HG03439 (cell line): ENCODE measurements at regions not wholly inside any gene's neighbourhood (a gene's known extent, or its start where the extent isn't known, plus 50 kb on each side); places are given as distances from the start of the nearest gene placed in this dataset.

Experiments
- ATAC-seq: cut with Tn5 transposase; IDR thresholded peaks from one replicate; pipeline ENCODE4 v1.9.1; 2021; ENCODE audit warnings: mild to moderate bottlenecking, moderate library complexity; ENCODE audit not compliant: unreplicated experiment

- ATAC-seq = no peak
Observed at GRCh38 chr21:35672313-35672712, 388.0 kb downstream of the SETD4 start.

- ATAC-seq = no peak
Observed at GRCh38 chr21:35664683-35665082, 395.6 kb downstream of the SETD4 start.

- no peak for ATAC-seq
Observed at GRCh38 chr21:35663856-35664606, 396.3 kb downstream of the SETD4 start.

GRCh38 chr21:35658242-35658641 is 402.1 kb downstream of the SETD4 start:
- no peak for ATAC-seq

- ATAC-seq = no peak
Observed at GRCh38 chr21:35652872-35653271, 407.5 kb downstream of the SETD4 start.

DNA sequence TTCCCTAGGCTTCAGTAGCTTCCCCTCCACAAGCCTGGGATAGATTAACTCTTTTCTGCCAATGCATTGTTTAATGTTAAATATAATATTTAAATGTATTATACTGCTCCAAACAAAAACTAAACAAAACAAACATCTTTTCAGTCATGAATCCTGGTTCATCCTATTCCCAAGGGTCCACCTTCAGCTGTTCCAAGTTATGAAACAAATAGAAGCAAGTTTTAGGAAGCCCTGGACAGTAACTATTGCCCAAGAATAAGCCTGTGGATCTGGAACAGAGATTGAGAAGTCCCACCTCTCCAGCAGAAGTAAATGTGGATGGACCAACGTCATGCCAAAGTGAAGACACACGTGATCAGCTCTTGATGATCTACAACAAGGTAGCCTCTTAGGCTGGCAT is 408.1 kb downstream of the SETD4 start:
- ATAC-seq = no peak

- no peak for ATAC-seq
Observed at GRCh38 chr21:35651196-35651595, 409.1 kb downstream of the SETD4 start.

- ATAC-seq = no peak
Observed at GRCh38 chr21:35649186-35649585, 411.1 kb downstream of the SETD4 start.

DNA sequence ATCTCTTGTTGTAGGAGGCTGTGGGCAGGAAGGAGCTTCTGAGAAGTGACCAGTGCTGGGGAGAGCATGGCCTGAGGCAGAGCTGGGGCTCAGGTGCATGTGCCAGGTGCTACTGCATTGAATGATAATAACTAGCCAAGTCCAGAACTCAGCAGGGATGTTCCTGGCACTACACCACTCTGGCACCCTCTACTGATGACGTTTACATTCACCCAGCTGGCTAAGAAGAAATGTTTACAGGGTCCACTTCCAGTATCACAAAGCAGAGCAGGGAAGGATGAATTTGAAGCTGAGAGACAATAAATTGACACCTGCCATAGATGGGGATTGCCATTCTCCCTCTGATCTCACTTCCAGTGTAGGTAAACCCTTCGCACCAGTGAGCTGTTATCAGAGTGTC is 411.8 kb downstream of the SETD4 start:
- ATAC-seq = no peak

- no peak for ATAC-seq
Observed at GRCh38 chr21:35646606-35647005, 413.7 kb downstream of the SETD4 start.

DNA sequence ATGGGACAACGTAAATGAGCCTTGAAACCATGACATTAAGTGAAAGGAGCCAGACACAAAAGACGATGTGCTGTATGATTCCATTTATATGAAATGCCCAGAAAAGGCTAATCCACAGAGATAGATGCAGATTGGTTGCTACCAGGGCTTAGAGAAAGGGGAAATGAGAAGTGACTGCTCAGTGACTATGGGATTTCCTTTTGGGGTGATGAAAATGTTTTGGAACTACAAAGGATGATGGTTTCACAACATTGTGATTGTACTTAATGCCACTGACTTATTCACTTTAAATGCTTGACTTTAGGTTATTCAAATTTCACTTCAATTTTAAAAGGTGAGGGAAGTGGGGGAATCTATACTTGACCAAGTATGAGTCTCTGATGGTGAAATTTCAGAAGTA is 414.3 kb downstream of the SETD4 start:
- no peak for ATAC-seq

- no peak for ATAC-seq
Observed at GRCh38 chr21:35644523-35644922, 415.8 kb downstream of the SETD4 start.

DNA sequence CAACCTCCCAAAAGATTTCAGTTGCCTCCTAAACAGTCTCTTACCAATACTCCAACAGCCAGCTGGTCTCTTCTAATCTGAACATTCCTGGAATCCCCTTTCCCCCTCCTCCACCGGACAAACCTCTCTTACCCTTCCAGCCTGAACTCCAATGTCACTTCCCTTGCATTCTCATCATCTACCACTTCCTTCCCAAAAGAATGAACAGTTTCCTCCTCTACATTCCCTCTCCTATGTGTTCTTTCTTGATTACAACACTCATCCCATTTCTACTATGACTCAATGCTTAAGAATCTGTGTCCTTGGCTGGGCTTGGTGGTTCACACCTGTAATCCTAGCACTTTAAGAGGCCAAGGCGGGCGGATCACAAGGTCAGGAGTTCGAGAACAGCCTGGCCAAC is 417.1 kb downstream of the SETD4 start:
- no peak for ATAC-seq

- ATAC-seq = no peak
Observed at GRCh38 chr21:35641271-35642016, 418.9 kb downstream of the SETD4 start.

DNA sequence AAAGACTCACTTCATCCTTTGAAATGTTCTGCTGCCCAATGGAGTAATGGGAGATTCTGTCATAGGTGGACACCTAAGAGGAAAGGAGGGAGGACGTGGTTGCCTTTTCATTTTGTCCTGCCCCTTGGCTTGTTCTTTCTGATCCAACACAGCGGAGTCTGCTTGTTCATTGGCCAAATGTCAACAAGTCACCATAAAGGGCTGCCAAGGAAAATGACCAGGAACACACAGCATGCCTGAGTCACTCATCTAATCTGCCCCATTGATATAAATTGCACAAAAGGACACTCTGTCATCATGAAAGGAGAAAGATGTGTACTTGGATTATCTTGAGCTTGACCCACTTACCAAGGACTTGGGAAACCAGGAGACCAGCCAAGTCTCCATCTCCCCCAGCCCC is 422.9 kb downstream of the SETD4 start:
- no peak for ATAC-seq

DNA sequence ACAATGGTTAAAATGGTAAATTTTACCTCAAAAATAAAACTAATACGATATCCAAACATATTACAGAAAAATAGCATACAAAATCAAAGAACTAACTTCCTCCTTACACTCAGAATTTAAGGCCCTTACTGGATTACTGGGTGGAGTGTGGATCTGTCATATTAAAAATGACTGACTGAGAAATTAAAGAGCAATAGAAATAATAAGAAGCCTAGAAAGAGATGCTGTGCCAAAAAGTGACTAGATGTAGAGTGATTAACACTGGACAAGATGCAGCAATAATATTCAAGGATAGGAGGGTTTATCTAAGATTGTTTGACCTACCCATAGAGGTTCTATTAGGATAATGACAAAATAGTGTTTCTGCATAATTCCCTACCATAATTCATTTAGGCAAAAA is 424.3 kb downstream of the SETD4 start:
- ATAC-seq = no peak

- no peak for ATAC-seq
Observed at GRCh38 chr21:35635261-35635660, 425.1 kb downstream of the SETD4 start.

DNA sequence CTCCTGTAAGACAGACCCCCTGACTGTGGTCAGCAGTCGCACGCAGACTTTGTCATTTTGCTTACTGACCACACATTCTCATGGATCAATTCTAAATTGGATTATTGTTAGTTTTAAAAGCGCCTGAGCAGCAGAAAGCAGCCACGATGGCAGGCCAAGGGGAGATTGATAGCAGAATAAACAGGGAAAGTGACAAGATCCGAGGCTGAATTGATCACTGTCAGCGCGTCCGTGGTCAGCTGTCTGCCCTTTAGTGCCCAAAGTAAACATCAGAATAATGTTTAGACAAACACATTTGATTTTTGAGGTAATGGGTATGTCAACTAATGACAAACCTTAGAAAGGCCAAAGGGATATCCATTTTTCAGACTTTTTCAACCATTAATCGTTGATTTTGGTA is 426.8 kb downstream of the SETD4 start:
- ATAC-seq = no peak

DNA sequence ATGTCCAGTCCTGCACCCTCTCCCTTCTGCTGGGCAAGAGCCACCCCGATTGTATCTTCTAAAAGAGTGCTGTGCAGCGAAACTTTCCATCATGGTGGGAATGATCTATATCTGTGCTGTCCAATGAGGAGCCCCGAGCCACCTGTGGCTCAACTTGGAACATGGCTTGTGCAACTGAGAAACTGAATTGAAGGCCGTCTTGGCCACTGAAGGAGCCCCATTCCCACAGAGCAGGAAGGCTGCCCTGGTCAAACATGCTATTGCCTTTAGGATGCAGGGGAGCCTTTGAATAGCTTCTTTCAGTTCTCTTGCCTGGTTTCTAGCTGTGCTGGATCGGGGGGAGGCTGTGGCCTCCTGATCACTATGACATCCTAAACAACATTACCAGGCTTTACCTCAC is 427.6 kb downstream of the SETD4 start:
- ATAC-seq = no peak

GRCh38 chr21:35628316-35628715 is 432.0 kb downstream of the SETD4 start:
- ATAC-seq = no peak

- ATAC-seq = no peak
Observed at GRCh38 chr21:35627462-35627861, 432.9 kb downstream of the SETD4 start.

DNA sequence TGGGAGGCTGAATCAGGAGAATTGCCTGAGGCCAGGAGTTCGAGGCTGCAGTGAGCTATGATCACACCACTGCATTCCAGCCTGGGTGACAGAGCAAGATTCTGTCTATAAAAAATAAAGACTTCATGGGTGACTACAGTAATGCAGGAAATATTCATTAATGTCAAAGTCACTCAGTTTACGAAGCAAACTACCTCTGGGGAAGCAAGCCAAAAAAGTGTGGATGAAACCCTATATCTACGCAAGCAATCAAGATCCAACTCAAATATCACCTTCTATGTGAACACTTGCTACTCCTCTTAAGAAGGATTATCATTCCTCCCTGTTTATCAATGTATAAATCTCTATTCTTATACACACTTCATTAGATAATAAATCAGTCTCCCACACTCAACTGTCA is 434.8 kb downstream of the SETD4 start:
- no peak for ATAC-seq

GRCh38 chr21:35624901-35625300 is 435.4 kb downstream of the SETD4 start:
- no peak for ATAC-seq
